SK-MEL-5 (cell line): ENCODE measurements at regions not wholly inside any gene's neighbourhood (a gene's known extent, or its start where the extent isn't known, plus 50 kb on each side); places are given as distances from the start of the nearest gene placed in this dataset.
"Not testable (repeated sequence)": the region's sequence is repeated elsewhere in the genome, so short reads cannot be mapped to it uniquely, and the experiment has no call there.

Experiments used
- DNase-seq: peaks from one replicate; pipeline ENCODE4 v3.0.0-alpha.2; 2016; ENCODE audit warnings: low read depth, low spot score
- in situ Hi-C: cut with HindIII; loops from 2 replicates; pipeline ENCODE4 v1.10.0; 2016; ENCODE audit warnings: low sequenced_read_pairs, high pct_unique_total_duplicates, low pct_unique_long_range_greater_than_20kb

GRCh38 chr10:44282626-44283300, 102.1 kb downstream of the CXCL12 start:
- no peak for DNase-seq
- in situ Hi-C loops, result no loop called here

GRCh38 chr10:44281662-44282061, 103.2 kb downstream of the CXCL12 start:
- in situ Hi-C loops, result no loop called here
- no peak for DNase-seq

DNA sequence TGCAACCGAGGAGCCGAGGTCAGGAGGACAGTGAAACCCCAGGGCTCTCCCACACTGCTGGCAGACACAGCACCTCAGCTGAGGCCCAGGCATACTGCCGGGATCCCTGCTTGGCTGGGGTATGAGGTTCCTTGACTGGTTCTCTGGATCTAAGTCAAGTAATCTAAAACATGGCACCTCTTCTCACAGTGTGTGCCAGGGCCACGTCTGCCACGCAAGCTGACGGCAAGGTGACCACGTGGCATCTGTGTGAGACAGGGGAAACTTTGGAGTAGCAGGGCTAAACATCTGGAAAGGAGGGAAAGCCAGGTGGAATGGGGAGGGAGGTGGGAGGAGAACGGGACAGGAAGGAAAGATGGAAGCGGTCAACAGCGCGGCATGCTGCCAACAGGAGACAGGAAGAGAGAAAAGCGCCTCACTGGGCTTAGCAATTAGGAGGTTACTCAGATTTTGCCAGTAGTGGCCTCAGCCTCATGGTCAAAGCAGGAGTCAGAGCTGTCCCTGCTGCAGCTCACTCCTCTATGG, 103.7 kb downstream of the CXCL12 start:
- in situ Hi-C loops, result no loop called here
- no peak for DNase-seq

GRCh38 chr10:44280226-44281014, 104.5 kb downstream of the CXCL12 start:
- no peak for DNase-seq
- in situ Hi-C loops, result no loop called here

DNA sequence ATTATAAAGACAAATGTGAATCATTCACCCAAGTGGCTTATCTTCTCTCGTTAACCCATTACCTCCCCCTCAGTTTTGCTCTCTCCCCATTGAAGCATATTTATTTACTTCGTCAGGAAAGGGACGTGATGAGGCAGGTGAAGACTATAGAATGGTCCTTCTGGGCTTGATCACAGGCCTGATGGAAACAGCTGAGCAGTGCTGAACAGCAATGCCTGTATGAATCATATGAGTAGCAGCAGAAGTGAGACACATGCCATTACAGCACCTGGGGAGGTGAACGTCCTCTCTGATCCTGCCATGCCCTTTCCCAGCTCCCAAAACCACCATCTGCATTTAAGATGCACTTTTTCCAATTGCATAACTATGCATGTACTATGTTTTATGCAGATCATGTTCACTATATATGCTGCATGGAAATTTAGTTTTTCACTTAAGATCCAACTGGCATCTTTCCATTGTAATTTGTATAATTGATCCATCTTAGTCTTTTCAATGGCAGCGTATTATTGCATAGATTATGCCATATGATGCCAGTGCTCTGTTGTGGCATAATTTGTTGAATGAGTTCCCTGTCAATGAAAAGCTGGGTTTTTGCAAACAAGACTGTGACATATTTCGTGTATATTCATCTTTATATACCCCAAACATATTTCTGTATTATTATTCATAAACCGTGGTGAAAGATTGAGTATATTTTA, 105.3 kb downstream of the CXCL12 start:
- DNase-seq, result no peak
- in situ Hi-C loops, result no loop called here

- DNase-seq, result peak; percentile 11
- in situ Hi-C loops, result no loop called here
These were observed 106.0 kb downstream of the CXCL12 start for GRCh38 chr10:44278837-44279324.

DNA sequence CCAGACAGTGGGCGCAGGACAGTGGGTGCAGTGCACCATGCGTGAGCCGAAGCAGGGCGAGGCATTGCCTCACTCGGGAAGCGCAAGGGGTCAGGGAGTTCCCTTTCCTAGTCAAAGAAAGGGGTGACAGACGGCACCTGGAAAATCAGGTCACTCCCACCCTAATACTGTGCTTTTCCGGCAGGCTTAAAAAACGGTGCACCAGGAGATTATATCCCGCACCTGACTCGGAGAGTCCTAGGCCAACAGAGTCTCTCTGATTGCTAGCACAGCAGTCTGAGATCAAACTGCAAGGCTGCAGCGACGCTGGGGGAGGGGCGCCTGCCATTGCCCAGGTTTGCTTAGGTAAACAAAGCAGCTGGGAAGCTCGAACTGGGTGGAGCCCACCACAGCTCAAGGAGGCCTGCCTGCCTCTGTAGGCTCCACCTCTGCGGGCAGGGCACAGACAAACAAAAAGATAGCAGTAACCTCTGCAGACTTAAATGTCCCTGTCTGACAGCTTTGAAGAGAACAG, 116.4 kb downstream of the CXCL12 start:
- in situ Hi-C loops, DNase-seq: not testable (repeated sequence)

- in situ Hi-C loops, result no loop called here
- no peak for DNase-seq
These were observed 117.9 kb downstream of the CXCL12 start for GRCh38 chr10:44267007-44267406.

DNA sequence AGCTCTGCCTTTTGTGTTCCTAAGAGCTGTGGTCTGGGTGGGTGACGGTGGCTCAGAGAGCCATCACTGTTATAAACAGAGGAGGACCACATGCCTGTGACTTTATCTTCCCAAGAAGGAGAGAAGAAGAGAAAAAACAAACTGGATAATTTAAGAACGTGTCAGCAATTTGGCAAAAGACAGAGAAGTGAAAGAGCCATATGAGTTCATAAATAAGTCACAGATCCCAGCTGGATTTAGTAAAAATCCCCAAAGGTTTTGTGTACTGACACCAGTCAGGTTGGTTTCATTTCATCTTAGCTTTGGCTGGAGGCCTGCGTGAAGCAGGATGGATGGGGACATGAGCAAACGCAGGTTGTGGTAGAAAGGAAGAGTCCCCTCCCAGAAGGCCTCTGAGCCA, 120.7 kb downstream of the CXCL12 start:
- in situ Hi-C loops, result no loop called here
- DNase-seq, result no peak

DNA sequence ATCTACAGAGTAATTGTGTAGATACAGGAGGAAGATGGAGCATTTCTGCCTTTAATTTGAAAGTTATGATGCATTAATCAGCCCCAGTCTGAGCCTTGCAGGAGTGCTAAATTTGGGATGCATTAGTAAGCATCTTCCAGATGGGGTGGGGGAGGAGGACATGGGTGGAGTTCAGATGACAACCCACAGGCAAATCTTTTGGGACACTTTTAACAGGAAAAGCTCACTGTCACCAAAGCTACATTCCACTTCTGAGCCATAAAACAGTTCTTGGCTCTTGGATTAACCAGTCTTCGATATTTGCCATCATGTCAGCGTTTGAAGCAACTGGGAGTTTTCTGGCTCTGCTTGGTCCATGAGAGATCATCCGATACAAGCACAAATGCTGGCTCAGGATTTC, 121.1 kb downstream of the CXCL12 start:
- in situ Hi-C loops, result no loop called here
- DNase-seq, result no peak

DNA sequence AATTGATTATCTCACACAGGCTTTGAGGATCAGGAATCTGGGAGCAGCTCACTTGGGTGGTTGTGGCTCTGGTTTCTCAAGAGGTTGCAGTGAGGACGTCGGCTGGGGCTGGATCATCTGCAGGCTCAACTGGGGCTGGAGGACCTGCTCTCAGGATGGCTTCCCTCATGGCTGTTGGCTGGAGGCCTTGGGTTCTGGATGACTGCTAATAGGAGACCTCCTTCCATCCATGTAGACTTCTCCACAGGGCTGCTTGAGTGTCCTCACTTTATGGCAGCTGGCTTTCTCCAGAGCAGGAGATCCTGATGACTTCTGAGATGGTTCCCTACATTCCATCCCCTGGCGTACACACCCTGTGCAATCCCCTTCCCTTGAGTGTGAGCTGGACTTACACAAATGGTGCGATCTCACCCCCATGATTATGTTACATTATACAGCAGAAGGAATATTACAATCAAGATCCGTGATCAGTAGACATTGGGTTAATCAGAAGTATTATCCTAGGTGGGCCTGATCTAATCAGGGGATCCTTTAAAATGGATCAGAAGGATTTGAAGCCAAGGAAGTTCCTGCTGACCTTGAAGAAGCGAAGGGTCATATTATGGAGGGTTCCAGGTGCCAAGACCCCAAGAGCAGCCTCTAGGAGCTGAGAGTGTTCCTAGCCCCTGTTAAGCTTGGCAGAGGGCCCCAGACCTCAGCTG, 122.2 kb downstream of the CXCL12 start:
- in situ Hi-C loops, result no loop called here

GRCh38 chr10:44261710-44262455, 123.0 kb downstream of the CXCL12 start:
- in situ Hi-C loops, result no loop called here
- no peak for DNase-seq

More for the DNA sequence above, 122.2 kb downstream of the CXCL12 start:
- DNase-seq, result no peak

GRCh38 chr10:44261296-44261695, 123.6 kb downstream of the CXCL12 start:
- no peak for DNase-seq
- in situ Hi-C loops, result no loop called here

DNA sequence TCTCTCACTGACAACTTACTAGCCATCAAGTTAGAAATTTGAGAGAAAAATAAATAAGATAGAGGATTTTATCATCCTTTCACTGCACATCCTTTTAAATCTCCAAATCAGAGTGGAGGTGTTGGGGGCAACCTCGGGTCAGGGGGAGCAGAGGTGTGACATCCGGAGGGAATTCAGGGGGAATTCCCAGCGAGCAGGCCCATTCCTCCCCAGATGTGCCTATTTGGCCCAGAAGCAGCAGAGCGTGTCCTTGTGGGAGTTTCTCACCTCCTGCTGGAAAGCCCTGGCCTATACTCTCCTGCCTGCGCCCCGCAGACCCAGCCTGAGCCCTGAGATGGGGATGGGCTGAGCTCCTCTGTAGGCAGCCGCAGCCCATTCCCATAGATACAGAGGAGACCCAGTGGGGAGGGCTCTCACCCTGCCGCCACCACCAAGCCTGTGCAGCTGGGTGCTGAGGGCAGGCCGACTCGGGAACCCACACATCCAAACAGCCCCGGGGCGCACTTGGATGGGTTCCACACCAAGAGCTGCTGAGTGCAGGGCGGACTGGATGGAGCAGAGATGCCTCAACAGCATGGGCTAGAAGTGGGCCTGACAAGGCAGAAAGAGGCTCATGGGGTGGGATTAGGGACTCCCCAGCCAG, 124.5 kb downstream of the CXCL12 start:
- in situ Hi-C loops, result no loop called here
- DNase-seq, result no peak

DNA sequence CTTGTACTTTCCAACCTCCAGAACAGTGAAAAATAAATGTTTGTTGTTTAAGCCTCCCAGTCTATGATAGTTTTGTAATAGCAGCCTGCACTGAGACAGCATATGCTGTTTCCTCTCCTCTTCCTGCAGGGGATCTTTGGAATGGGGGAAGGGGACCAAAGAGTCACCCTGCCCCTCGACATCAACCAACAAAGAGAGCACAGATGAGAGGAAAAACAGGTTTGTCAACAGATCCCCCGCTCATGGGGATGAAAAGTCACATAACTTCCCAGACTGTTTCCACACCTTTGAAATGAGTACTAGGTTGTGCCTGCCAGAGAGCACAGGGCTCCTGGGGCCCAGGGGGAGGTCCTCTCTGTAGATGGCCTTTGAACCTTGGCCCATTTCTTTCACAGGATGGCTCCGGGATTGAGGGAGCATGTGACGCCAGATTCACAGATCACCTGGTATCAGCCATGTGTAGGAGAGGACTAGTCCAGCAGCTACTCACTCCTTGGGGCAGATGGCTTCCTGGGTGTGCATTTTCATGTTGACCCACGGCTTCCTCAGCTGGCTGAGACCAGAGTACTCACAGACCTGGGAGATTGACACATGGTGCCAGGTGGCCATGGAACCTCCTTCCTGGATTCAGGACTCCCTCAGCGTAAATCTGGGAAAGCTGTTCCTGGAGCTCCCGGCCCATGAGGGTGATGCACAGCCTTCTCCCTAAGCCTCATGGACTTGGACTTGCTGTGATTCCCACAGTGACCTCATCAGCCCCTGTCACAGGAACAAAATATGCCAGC, 125.6 kb downstream of the CXCL12 start:
- in situ Hi-C loops, result no loop called here
- DNase-seq, result no peak
